ENCODE measurements at regions not wholly inside any gene's neighbourhood (a gene's known extent, or its start where the extent isn't known, plus 50 kb on each side); places are given as distances from the start of the nearest gene placed in this dataset.

- Histone ChIP-seq H3K4me3 (ENCODE audit: low read length) (no peak overlapping the region), H3K36me3 (ENCODE audit: control insufficient read depth, insufficient read depth, low read length) (no peaks in the 10 kb centered on the region), H3K9me3 (ENCODE audit: control insufficient read depth, low read depth, low read length) (no peaks in the 10 kb centered on the region), H3K27me3 (ENCODE audit: control insufficient read depth, insufficient read depth, low read length) (no peaks in the 10 kb centered on the region), H3K4me1 (ENCODE audit: control insufficient read depth, insufficient read depth, low read length) (no peaks in the 10 kb centered on the region), H3K27ac (ENCODE audit: low read length) (no peak overlapping the region)
- no CpG with 5 or more reads among the region's 5 CpGs for WGBS (ENCODE audit: insufficient coverage, low lambda C conversion rate)
- DNase-seq = no peak
These were observed 173.0 kb downstream of the PCSK1 start for GRCh38 chr5:96260009-96260408.

DNA sequence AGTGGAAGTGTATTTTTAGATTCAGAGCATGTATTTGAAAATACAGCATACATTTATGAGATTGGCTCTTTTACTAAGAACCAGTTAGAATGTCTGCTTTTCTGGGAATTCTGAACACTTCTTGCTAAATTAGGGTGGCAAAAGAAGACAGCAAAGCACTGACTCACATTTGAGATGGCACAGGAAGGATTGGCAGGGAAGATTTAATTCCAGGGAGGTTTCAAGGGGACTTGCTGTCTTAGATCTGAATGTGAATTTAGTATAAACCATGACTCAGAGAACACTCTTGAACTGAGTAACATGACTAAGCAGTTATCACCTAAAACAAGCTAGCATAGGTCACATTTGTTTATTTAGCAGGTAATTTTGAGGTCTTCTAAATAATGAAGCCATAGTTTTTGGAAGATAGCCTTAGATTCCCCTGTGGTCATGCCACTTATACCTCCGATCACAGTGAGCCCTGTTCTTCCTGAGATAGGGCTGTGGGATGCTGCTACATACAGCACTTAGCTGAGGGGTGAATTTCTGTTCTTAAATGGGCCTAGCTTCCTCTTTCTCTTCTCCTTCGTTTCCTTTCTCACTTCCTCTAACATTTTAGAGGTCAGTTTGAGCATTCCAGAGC lies 173.8 kb downstream of the PCSK1 start:
- Histone ChIP-seq H3K9me3 (ENCODE audit: control insufficient read depth, low read depth, low read length) (no peaks in the 10 kb centered on the region), H3K4me1 (ENCODE audit: control insufficient read depth, insufficient read depth, low read length) (no peaks in the 10 kb centered on the region), H3K27ac (ENCODE audit: low read length) (no peak overlapping the region), H3K27me3 (ENCODE audit: control insufficient read depth, insufficient read depth, low read length) (no peaks in the 10 kb centered on the region), H3K4me3 (ENCODE audit: low read length) (no peak overlapping the region), H3K36me3 (ENCODE audit: control insufficient read depth, insufficient read depth, low read length) (no peaks in the 10 kb centered on the region)
- 67% methylated on average over 1 of the region's 2 CpGs for WGBS (ENCODE audit: insufficient coverage, low lambda C conversion rate)
- DNase-seq = no peak

DNA sequence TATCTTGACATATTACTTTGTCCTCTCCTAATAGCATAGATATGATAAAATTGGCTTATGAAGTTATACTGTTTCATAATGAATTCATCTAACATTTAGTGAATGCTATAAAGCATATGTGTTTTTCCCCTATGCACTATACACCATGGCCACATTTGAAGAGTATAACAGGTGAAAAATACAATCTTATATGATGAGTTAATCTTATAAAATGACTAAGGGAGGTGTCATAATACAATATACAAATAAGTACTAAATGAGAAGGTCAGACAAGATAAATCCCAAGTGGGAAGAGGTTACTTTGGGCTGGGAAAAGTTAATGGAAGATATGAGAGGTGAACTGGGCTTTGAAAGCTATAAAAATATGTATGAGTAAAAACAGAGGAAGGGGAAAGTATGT lies 174.4 kb downstream of the PCSK1 start:
- H3K9me3 ChIP-seq (ENCODE audit: control insufficient read depth, low read depth, low read length) = no peaks in the 10 kb centered on the region

GRCh38 chr5:96257904-96258303 lies 175.1 kb downstream of the PCSK1 start:
- Histone ChIP-seq H3K4me1 (ENCODE audit: control insufficient read depth, insufficient read depth, low read length) (no peaks in the 10 kb centered on the region), H3K27ac (ENCODE audit: low read length) (no peak overlapping the region), H3K27me3 (ENCODE audit: control insufficient read depth, insufficient read depth, low read length) (no peaks in the 10 kb centered on the region), H3K9me3 (ENCODE audit: control insufficient read depth, low read depth, low read length) (no peaks in the 10 kb centered on the region), H3K4me3 (ENCODE audit: low read length) (no peak overlapping the region), H3K36me3 (ENCODE audit: control insufficient read depth, insufficient read depth, low read length) (no peaks in the 10 kb centered on the region)
- WGBS (ENCODE audit: insufficient coverage, low lambda C conversion rate) = no CpG with 5 or more reads among the region's 2 CpGs
- no peak for DNase-seq

More for the DNA sequence above, 174.4 kb downstream of the PCSK1 start:
- Histone ChIP-seq H3K4me3 (ENCODE audit: low read length) (no peak overlapping the region), H3K36me3 (ENCODE audit: control insufficient read depth, insufficient read depth, low read length) (no peaks in the 10 kb centered on the region), H3K27ac (ENCODE audit: low read length) (no peak overlapping the region), H3K27me3 (ENCODE audit: control insufficient read depth, insufficient read depth, low read length) (no peaks in the 10 kb centered on the region), H3K4me1 (ENCODE audit: control insufficient read depth, insufficient read depth, low read length) (no peaks in the 10 kb centered on the region)
- DNase-seq = no peak

DNA sequence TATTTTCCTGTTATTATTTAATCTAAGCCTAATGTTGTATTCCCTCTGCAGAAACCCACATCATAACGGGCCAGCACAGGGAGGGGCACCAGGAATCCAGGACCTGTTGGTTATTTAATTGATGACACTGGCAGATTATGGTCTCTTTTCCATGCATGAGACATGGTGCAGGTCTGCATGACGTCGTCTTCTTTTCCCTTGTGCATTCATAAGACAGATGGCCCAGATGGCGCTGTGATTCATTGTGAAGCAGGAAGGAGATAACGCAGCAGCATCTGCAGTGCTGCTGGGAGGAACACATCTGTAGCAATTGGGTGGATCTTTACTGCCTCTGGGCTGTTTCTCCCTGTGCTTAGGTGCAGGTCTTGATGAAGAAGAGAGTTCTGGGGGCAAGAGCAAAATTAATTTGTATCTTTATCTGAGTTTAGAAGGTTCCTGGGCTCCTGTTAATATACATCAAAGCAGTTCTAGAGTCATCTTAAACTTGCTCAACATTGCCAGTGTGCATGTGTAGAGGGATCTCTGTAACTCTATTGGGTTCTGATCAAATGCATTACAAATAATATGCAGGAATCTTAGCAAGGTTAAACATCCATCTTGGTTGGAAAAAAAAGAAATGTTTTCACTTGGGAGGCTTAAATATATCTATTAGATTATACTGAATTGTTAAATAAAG lies 176.1 kb downstream of the PCSK1 start:
- Histone ChIP-seq H3K9me3 (ENCODE audit: control insufficient read depth, low read depth, low read length) (no peaks in the 10 kb centered on the region), H3K4me1 (ENCODE audit: control insufficient read depth, insufficient read depth, low read length) (no peaks in the 10 kb centered on the region), H3K27ac (ENCODE audit: low read length) (no peak overlapping the region), H3K27me3 (ENCODE audit: control insufficient read depth, insufficient read depth, low read length) (no peaks in the 10 kb centered on the region), H3K4me3 (ENCODE audit: low read length) (no peak overlapping the region), H3K36me3 (ENCODE audit: control insufficient read depth, insufficient read depth, low read length) (no peaks in the 10 kb centered on the region)
- no CpG with 5 or more reads among the region's 5 CpGs for WGBS (ENCODE audit: insufficient coverage, low lambda C conversion rate)
- DNase-seq = peak; percentile 40

GRCh38 chr5:96254980-96255691 lies 177.9 kb downstream of the PCSK1 start:
- no peak for DNase-seq
- Histone ChIP-seq H3K9me3 (ENCODE audit: control insufficient read depth, low read depth, low read length) (no peaks in the 10 kb centered on the region), H3K4me1 (ENCODE audit: control insufficient read depth, insufficient read depth, low read length) (no peaks in the 10 kb centered on the region), H3K36me3 (ENCODE audit: control insufficient read depth, insufficient read depth, low read length) (no peaks in the 10 kb centered on the region), H3K4me3 (ENCODE audit: low read length) (no peak overlapping the region), H3K27ac (ENCODE audit: low read length) (no peak overlapping the region), H3K27me3 (ENCODE audit: control insufficient read depth, insufficient read depth, low read length) (no peaks in the 10 kb centered on the region)
- 48% methylated on average over 4 of the region's 5 CpGs for WGBS (ENCODE audit: insufficient coverage, low lambda C conversion rate)

DNA sequence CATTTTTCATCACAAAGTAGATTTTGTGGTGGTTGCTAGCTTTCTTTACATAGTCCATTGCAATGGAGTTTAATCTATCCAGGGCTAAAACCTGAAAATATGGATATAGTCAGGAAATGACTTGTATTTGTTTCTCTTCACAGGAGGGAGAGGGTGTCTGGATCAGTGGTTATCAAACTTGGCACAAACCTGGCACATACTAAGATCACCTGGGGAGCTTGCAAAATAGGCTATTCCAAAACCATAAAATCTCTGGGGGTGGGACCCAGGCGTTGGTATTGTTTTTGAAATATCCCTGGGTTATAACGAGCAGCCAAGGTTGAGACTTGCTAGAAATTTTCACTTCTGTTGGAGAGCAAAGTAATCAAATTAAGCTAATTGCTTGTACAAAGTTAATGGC lies 179.9 kb downstream of the PCSK1 start:
- DNase-seq = no peak
- H3K27me3 ChIP-seq (ENCODE audit: control insufficient read depth, insufficient read depth, low read length) = no peaks in the 10 kb centered on the region
- H3K27ac ChIP-seq (ENCODE audit: low read length) = no peak overlapping the region
- WGBS (ENCODE audit: insufficient coverage, low lambda C conversion rate) = 60% methylated on average over 1 of the region's 2 CpGs
- H3K4me3 ChIP-seq (ENCODE audit: low read length) = no peak overlapping the region
- H3K36me3 ChIP-seq (ENCODE audit: control insufficient read depth, insufficient read depth, low read length) = no peaks in the 10 kb centered on the region
- peaks cover under 1% of the 10 kb centered on the region for H3K4me1 ChIP-seq (ENCODE audit: control insufficient read depth, insufficient read depth, low read length)
- no peaks in the 10 kb centered on the region for H3K9me3 ChIP-seq (ENCODE audit: control insufficient read depth, low read depth, low read length)

GRCh38 chr5:96252596-96252995 lies 180.5 kb downstream of the PCSK1 start:
- H3K27ac ChIP-seq (ENCODE audit: low read length) = no peak overlapping the region
- H3K27me3 ChIP-seq (ENCODE audit: control insufficient read depth, insufficient read depth, low read length) = no peaks in the 10 kb centered on the region
- 100% methylated on average over 1 of the region's 4 CpGs for WGBS (ENCODE audit: insufficient coverage, low lambda C conversion rate)
- peaks cover 2% of the 10 kb centered on the region for H3K4me1 ChIP-seq (ENCODE audit: control insufficient read depth, insufficient read depth, low read length)
- H3K9me3 ChIP-seq (ENCODE audit: control insufficient read depth, low read depth, low read length) = no peaks in the 10 kb centered on the region
- H3K36me3 ChIP-seq (ENCODE audit: control insufficient read depth, insufficient read depth, low read length) = no peaks in the 10 kb centered on the region
- no peak overlapping the region for H3K4me3 ChIP-seq (ENCODE audit: low read length)
- no peak for DNase-seq

- DNase-seq = no peak
- Histone ChIP-seq H3K27ac (ENCODE audit: low read length) (no peak overlapping the region), H3K36me3 (ENCODE audit: control insufficient read depth, insufficient read depth, low read length) (no peaks in the 10 kb centered on the region), H3K4me1 (ENCODE audit: control insufficient read depth, insufficient read depth, low read length) (peaks cover 3% of the 10 kb centered on the region), H3K4me3 (ENCODE audit: low read length) (no peak overlapping the region), H3K9me3 (ENCODE audit: control insufficient read depth, low read depth, low read length) (no peaks in the 10 kb centered on the region), H3K27me3 (ENCODE audit: control insufficient read depth, insufficient read depth, low read length) (no peaks in the 10 kb centered on the region)
- 38% methylated on average over 1 of the region's 2 CpGs for WGBS (ENCODE audit: insufficient coverage, low lambda C conversion rate)
These were observed 182.3 kb downstream of the PCSK1 start for GRCh38 chr5:96250782-96251181.

- Histone ChIP-seq H3K9me3 (ENCODE audit: control insufficient read depth, low read depth, low read length) (no peaks in the 10 kb centered on the region), H3K27me3 (ENCODE audit: control insufficient read depth, insufficient read depth, low read length) (no peaks in the 10 kb centered on the region), H3K4me3 (ENCODE audit: low read length) (no peak overlapping the region), H3K27ac (ENCODE audit: low read length) (no peak overlapping the region), H3K4me1 (ENCODE audit: control insufficient read depth, insufficient read depth, low read length) (peaks cover 5% of the 10 kb centered on the region), H3K36me3 (ENCODE audit: control insufficient read depth, insufficient read depth, low read length) (no peaks in the 10 kb centered on the region)
- no CpG with 5 or more reads among the region's 3 CpGs for WGBS (ENCODE audit: insufficient coverage, low lambda C conversion rate)
- no peak for DNase-seq
These were observed 184.9 kb downstream of the PCSK1 start for GRCh38 chr5:96248131-96248530.

Data from large intestine (tissue), 3 donors.